A549 (cell line): ENCODE measurements at regions not wholly inside any gene's neighbourhood (a gene's known extent, or its start where the extent isn't known, plus 50 kb on each side); places are given as distances from the start of the nearest gene placed in this dataset.
A peak's percentile ranks its signal among the peaks of the same experiment; 100 is the strongest.

Source experiments
- ATAC-seq, 2 experiments: fragments of 200-7000 bp in 1 of 2; fragments of >200 bp in 1 of 2; cut with Nextera tagmentation in 1 of 2; cut with Tn5 transposase in 1 of 2; 3 replicates each; pipeline versions ENCODE4 v1.8.0 to v1.9.1; 2018 to 2020; ENCODE audit warnings: mild to moderate bottlenecking in 1 of 2, moderate library complexity in 1 of 2
- CTCF ChIA-PET: fragments of 300-600 bp; sonication (Branson Sonifier 250); formaldehyde crosslinking; extraction: SDS; loops from one replicate; lab custom pipeline; 2021; ENCODE audit warnings: antibody characterized with exemption, inconsistent platforms; lab: Yijun Ruan, JAX
- POLR2A ChIA-PET: fragments of 350-600 bp; formaldehyde crosslinking; extraction: SDS; loops from one replicate; lab custom pipeline; 2021; ENCODE audit warnings: antibody characterized with exemption, inconsistent platforms; lab: Yijun Ruan, JAX
- DNase-seq, 2 experiments: peaks; one replicate each; pipeline versions ENCODE4 v3.0.0 to v3.0.0-alpha.2; 2011 to 2016; ENCODE audit warnings: low read depth in 1 of 2, low spot score in 1 of 2
- FAIRE-seq: peaks from 2 replicates; lab custom pipeline; 2011; peaks lifted over from hg19 to GRCh38; lab: Jason Lieb, UNC
- H3K27ac ChIP-seq, 2 experiments: fragments of >200 bp; sonication (Bioruptor Twin); formaldehyde crosslinking; 3 replicates each; pipeline ENCODE4 v1.5.1; 2016 to 2017
- H3K4me1 ChIP-seq: fragments of >200 bp; sonication (Bioruptor Twin); formaldehyde crosslinking; 3 replicates; pipeline ENCODE4 v1.6.1; 2016
- H3K4me2 ChIP-seq: fragments of >200 bp; sonication (Bioruptor Twin); formaldehyde crosslinking; 3 replicates; pipeline ENCODE4 v1.6.1; 2016
- H3K4me3 ChIP-seq: fragments of >200 bp; sonication (Bioruptor Twin); formaldehyde crosslinking; 3 replicates; pipeline ENCODE4 v1.5.1; 2016
- H3K9me3 ChIP-seq: fragments of >200 bp; sonication (Bioruptor Twin); formaldehyde crosslinking; 3 replicates; pipeline ENCODE4 v1.6.1; 2016
- CBX8 ChIP-seq: fragments of 200-600 bp; sonication (generic); IDR thresholded peaks from 2 replicates; pipeline ENCODE4 v1.6.1; 2016
- CHD4 ChIP-seq: fragments of 200-600 bp; sonication (generic); IDR thresholded peaks from 2 replicates; pipeline ENCODE4 v1.6.1; 2016; ENCODE audit warnings: antibody characterized with exemption, mild to moderate bottlenecking, borderline replicate concordance
- E2F6 ChIP-seq: IDR thresholded peaks from 2 replicates; pipeline ENCODE4 v1.6.1; 2012; ENCODE audit warnings: low read depth, borderline replicate concordance
- EHF ChIP-seq: fragments of 250-450 bp; sonication (Bioruptor Pico); IDR thresholded peaks from 2 replicates; pipeline ENCODE4 v1.5.0; 2020; ENCODE audit warnings: mild to moderate bottlenecking
- FOSB ChIP-seq: fragments of 250-450 bp; sonication (Bioruptor Pico); IDR thresholded peaks from 2 replicates; pipeline ENCODE4 v1.5.0; 2020; ENCODE audit warnings: mild to moderate bottlenecking, moderate library complexity
- HDAC2 ChIP-seq: fragments of 200-600 bp; sonication (generic); IDR thresholded peaks from 2 replicates; pipeline ENCODE4 v1.6.1; 2016
- HES2 ChIP-seq: fragments of >200 bp; sonication (Bioruptor Twin); formaldehyde crosslinking; IDR thresholded peaks from 2 replicates; pipeline ENCODE4 v1.6.1; 2016
- HOXB5 ChIP-seq: fragments of 250-450 bp; sonication (Bioruptor Pico); IDR thresholded peaks from 2 replicates; pipeline ENCODE4 v1.5.0; 2020; ENCODE audit warnings: mild to moderate bottlenecking, moderate library complexity
- JUN ChIP-seq, 2 experiments: fragments of >200 bp; sonication (Bioruptor Twin); formaldehyde crosslinking; IDR thresholded peaks; 2 replicates in 1 of 2; 3 replicates in 1 of 2; pipeline ENCODE4 v1.6.1; 2016 to 2017
- KDM1A ChIP-seq: fragments of 200-600 bp; sonication (generic); IDR thresholded peaks from 2 replicates; pipeline ENCODE4 v1.6.1; 2016; ENCODE audit warnings: low read depth, mild to moderate bottlenecking
- MAZ ChIP-seq: fragments of 150-350 bp; IDR thresholded peaks from 2 replicates; pipeline ENCODE4 v1.6.1; 2014; ENCODE audit warnings: antibody characterized with exemption, low read depth, low read length, borderline replicate concordance
- NFE2L2 ChIP-seq: fragments of 150-350 bp; conservative IDR thresholded peaks from 2 replicates; pipeline ENCODE4 v1.6.1; 2014; ENCODE audit warnings: low read length
- PBX3 ChIP-seq: IDR thresholded peaks from 2 replicates; pipeline ENCODE4 v1.6.1; 2012
- POLR2A ChIP-seq: IDR thresholded peaks from 2 replicates; pipeline ENCODE4 v1.6.1; 2012; ENCODE audit warnings: mild to moderate bottlenecking, low read length
- RARB ChIP-seq: fragments of 250-450 bp; sonication (Bioruptor Pico); IDR thresholded peaks from 2 replicates; pipeline ENCODE4 v1.8.0; 2021; ENCODE audit warnings: mild to moderate bottlenecking, moderate library complexity
- RCOR1 ChIP-seq: fragments of 150-350 bp; IDR thresholded peaks from 2 replicates; pipeline ENCODE4 v1.6.1; 2014; ENCODE audit warnings: antibody characterized with exemption, low read length, low read depth
- SREBF2 ChIP-seq: fragments of 450-650 bp; IDR thresholded peaks from 2 replicates; pipeline ENCODE4 v1.6.1; 2014; ENCODE audit warnings: mild to moderate bottlenecking, moderate library complexity
- USF2 ChIP-seq: fragments of 450-650 bp; IDR thresholded peaks from 2 replicates; pipeline ENCODE4 v1.6.1; 2014; ENCODE audit warnings: antibody characterized with exemption
- ZC3H11A ChIP-seq: fragments of 450-650 bp; IDR thresholded peaks from 2 replicates; pipeline ENCODE4 v1.6.1; 2014; ENCODE audit warnings: antibody characterized with exemption, mild to moderate bottlenecking
- ZNF302 ChIP-seq: fragments of 250-450 bp; sonication (Bioruptor Pico); IDR thresholded peaks from 2 replicates; pipeline ENCODE4 v1.9.0; 2021; ENCODE audit warnings: inconsistent platforms, mild to moderate bottlenecking, moderate library complexity
- ZSCAN20 ChIP-seq: fragments of 250-450 bp; sonication (Bioruptor Pico); IDR thresholded peaks from 2 replicates; pipeline ENCODE4 v1.8.0; 2022; ENCODE audit warnings: mild to moderate bottlenecking, moderate library complexity
- WGBS: methylation state at CpG from one replicate; pipeline ENCODE4 v1.1.6; 2017; ENCODE audit errors: missing lambda C conversion rate; 5-methylcytosine and 5-hydroxymethylcytosine counted together
- TF ChIP-seq, protein P1 (sequence below): fragments of 250-450 bp; sonication (Bioruptor Pico); IDR thresholded peaks from 2 replicates; pipeline ENCODE4 v1.5.0; 2020; ENCODE audit warnings: low read depth, mild to moderate bottlenecking, moderate library complexity
- TF ChIP-seq, protein P2 (sequence below): fragments of >200 bp; sonication (Bioruptor Twin); formaldehyde crosslinking; IDR thresholded peaks from 3 replicates; pipeline ENCODE4 v1.6.1; 2016
- TF ChIP-seq, protein P3 (sequence below): IDR thresholded peaks from 2 replicates; pipeline ENCODE4 v1.6.1; 2012

- FAIRE-seq (no peak), DNase-seq (no peak), ATAC-seq (no peak)
- H3K4me3 ChIP-seq, result no peak overlapping the region
- H3K4me2 ChIP-seq, result no peak overlapping the region
- POLR2A ChIA-PET, result no interaction called here
- CTCF ChIA-PET, result no interaction called here
- 0 out of 3 replicates have a peak, but pooled peaks cover 5% of the 10 kb centered on the region for H3K4me1 ChIP-seq
- H3K9me3 ChIP-seq, result no peaks in the 10 kb centered on the region
- TF ChIP-seq PBX3 (no peak), HES2 (no peak), CHD4 (no peak), ZC3H11A (no peak), RCOR1 (no peak), POLR2A (no peak), E2F6 (no peak), FOSB (CRISPR knock-in tag) (no peak), USF2 (no peak), RARB (CRISPR knock-in tag) (no peak), HDAC2 (no peak), EHF (CRISPR knock-in tag) (no peak), ZSCAN20 (CRISPR knock-in tag) (no peak), NFE2L2 (no peak), MAZ (no peak), HOXB5 (no peak)
- TF ChIP-seq, protein P1, sequence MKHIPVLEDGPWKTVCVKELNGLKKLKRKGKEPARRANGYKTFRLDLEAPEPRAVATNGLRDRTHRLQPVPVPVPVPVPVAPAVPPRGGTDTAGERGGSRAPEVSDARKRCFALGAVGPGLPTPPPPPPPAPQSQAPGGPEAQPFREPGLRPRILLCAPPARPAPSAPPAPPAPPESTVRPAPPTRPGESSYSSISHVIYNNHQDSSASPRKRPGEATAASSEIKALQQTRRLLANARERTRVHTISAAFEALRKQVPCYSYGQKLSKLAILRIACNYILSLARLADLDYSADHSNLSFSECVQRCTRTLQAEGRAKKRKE (CRISPR knock-in tag), result no peak
- TF ChIP-seq, protein P2, sequence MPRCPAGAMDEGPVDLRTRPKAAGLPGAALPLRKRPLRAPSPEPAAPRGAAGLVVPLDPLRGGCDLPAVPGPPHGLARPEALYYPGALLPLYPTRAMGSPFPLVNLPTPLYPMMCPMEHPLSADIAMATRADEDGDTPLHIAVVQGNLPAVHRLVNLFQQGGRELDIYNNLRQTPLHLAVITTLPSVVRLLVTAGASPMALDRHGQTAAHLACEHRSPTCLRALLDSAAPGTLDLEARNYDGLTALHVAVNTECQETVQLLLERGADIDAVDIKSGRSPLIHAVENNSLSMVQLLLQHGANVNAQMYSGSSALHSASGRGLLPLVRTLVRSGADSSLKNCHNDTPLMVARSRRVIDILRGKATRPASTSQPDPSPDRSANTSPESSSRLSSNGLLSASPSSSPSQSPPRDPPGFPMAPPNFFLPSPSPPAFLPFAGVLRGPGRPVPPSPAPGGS, result no peak
- 42% methylated on average over 5 of the region's 5 CpGs for WGBS
- no peak overlapping the region for H3K27ac ChIP-seq
These were observed 91.2 kb upstream of the BMP4 start for GRCh38 chr14:54047645-54048308.

DNA sequence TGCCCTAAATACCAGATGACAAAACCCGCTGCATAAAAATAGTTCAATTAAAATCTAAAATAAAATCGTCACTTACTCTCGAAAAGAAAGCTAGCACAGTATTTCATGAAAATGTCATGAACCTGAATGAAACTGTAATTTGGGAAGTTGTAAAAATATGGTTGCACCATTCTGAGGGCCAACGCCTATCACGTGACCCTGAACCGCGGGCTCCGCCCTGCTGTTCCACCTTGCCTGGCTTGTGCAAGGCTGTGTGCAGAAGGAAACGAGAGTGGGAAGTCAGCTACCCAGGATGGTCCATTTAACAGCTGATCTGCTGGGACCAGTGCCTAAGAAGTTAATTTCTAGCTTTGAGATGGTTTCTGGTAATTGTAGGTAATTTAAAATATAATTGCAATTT lies 91.7 kb upstream of the BMP4 start:
- TF ChIP-seq RARB (CRISPR knock-in tag) (no peak), POLR2A (no peak), KDM1A (no peak), ZNF302 (CRISPR knock-in tag) (no peak), SREBF2 (no peak), JUN (IDR thresholded peaks at IDR 0.05) (no peak), CBX8 (no peak), HDAC2 (no peak), PBX3 (no peak)
- TF ChIP-seq, protein P3, sequence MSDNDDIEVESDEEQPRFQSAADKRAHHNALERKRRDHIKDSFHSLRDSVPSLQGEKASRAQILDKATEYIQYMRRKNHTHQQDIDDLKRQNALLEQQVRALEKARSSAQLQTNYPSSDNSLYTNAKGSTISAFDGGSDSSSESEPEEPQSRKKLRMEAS, result no peak
- Histone ChIP-seq H3K27ac (no peak overlapping the region), H3K9me3 (no peaks in the 10 kb centered on the region), H3K4me3 (no peak overlapping the region), H3K4me1 (0 out of 3 replicates have a peak, but pooled peaks cover 5% of the 10 kb centered on the region), H3K4me2 (peak overlapping the region; percentile 30; the same call in 1 of the 3 replicates)
- CTCF ChIA-PET, result no interaction called here
- POLR2A ChIA-PET, result interaction anchor here (1.1 kb wide), 1 partner anchor 127 kb away, joined by 3 read pairs; no protein-coding TSS in a partner anchor
- DNase-seq, result no peak
- ATAC-seq, result no peak
- FAIRE-seq, result no peak
- WGBS, result 83% methylated on average over 9 of the region's 9 CpGs
